Stimulated activated CD4-positive, alpha-beta T cell treated with anti-CD3 and anti-CD28 coated beads, Interleukin-12 subunit alpha, Interleukin-12 subunit beta, amount 100 ng/mL, for 4 hours (primary cell): ENCODE measurements at regions not wholly inside any gene's neighbourhood (a gene's known extent, or its start where the extent isn't known, plus 50 kb on each side); places are given as distances from the start of the nearest gene placed in this dataset.
A peak's percentile ranks its signal among the peaks of the same experiment; 100 is the strongest.
"Not testable (repeated sequence)": the region's sequence is repeated elsewhere in the genome, so short reads cannot be mapped to it uniquely, and the experiment has no call there.

Experiments
- DNase-seq: peaks from one replicate; pipeline ENCODE4 v3.0.0-alpha.2; 2020

DNA sequence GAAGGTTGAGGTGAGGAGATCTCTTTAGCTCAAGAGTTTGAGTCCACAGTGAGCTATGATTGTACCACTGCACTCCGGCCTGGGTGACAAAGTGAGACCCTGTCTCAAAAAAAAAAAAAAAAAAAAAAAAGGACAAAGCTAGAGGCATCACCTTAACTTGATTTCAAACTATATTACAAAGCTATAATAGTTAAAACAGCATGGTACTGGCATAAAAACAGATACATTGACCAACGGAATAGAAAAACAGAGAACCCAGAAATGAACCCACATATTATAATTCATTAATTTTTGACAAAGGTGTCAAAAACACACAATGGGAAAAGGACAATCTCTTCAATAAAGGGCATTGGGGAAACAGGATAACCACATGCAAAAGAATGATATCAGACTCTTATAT, 50.8 kb upstream of the MBOAT1 start:
- no peak for DNase-seq

- no peak for DNase-seq
These were observed 53.6 kb upstream of the MBOAT1 start for GRCh38 chr6:20265842-20266241.

DNA sequence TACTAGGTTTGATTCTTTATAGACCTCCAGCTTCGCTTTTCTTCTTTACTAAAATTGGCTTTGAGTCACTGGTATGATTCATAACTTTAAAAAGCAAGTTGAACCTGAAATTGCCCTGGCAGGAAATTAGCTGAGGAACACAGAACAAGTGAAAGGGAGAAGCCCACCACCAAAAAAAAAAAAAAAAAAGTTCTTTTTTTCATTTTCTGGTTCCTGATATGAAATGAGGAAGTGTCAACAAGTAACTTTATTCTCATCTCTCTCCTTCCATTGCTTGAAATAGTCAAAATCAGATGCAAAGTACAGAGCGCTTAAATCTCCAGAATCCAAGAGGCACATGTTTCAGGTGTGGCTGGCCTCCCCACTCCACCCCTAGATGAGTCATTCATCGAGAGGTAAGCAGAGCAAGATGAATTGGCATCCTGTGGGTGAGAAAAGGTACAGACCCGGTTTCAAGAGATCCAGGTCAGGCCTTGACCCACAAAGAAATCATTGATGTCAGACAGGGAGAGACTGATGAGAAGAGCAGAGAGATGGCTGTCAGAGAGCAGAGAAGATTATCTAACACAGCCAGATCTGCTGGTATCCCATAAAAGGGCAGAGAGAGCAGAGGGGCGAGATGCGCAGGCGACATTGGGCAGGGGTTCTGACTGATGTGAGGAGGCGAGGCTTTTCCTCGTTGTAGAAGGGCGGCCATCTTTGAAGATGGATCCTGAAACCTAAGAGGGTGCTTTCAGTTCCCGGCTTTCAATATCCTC, 54.8 kb upstream of the MBOAT1 start:
- DNase-seq, result no peak

- no peak for DNase-seq
These were observed 56.9 kb upstream of the MBOAT1 start for GRCh38 chr6:20269181-20269580.

DNA sequence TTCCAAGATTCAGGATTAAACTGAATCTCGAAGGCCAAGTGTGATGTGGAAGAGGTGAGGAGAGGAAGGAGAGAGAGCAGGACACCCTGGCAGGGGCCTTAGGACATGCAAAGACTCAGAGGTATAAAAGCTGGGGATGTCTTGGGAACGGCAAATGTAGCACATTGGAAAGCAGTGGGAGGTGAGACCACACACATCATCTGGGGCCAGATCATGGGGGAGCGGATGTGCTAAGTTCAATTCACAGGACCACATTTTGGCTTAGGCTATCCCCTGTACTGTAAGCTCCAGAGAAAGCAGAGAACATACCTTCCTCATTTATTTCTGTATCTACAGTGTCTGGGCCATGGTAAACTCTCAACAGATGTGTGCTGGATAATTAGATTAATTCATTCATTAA, 59.5 kb upstream of the MBOAT1 start:
- no peak for DNase-seq

- no peak for DNase-seq
These were observed 61.9 kb upstream of the MBOAT1 start for GRCh38 chr6:20274137-20274536.

GRCh38 chr6:20275837-20276236, 63.6 kb upstream of the MBOAT1 start:
- DNase-seq, result not testable (repeated sequence)

GRCh38 chr6:20277724-20278123, 65.5 kb upstream of the MBOAT1 start:
- DNase-seq, result not testable (repeated sequence)

DNA sequence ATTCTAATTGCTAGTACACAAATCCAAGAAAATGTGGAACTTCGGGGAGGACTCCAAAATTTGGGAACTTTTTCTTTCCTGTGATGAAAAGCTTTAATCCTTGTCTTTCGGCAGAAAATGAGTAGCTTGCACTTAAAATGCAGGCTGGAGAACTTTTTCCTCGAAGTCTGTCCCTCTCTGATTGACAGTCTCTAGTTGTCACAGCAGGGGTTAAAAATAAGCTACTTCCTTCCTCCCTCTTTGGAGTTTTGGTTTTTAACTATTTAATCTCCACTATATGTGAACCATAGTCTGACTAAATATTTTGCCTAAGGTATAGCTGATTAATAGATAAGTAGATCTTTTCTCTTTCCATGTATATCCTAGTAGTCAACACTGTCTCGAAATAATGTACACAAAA, 66.8 kb upstream of the MBOAT1 start:
- no peak for DNase-seq

GRCh38 chr6:20279608-20280287, 67.5 kb upstream of the MBOAT1 start:
- no peak for DNase-seq

DNA sequence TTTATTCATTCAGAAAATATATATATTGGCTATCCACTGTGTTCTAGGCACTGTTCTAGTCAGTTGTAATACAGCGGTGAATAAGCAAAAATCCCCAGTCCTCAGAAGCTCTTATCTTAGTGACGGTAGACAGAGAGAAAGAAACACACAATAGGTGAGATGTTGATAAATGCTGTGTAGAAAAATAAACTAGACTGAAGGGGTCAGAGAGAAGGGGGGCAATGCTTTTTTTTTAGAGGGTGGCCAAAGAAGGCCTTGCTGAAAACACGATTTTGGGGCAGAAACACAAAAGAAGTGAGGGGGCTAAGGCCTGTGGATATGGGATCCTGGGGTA, 68.0 kb upstream of the MBOAT1 start:
- no peak for DNase-seq

DNA sequence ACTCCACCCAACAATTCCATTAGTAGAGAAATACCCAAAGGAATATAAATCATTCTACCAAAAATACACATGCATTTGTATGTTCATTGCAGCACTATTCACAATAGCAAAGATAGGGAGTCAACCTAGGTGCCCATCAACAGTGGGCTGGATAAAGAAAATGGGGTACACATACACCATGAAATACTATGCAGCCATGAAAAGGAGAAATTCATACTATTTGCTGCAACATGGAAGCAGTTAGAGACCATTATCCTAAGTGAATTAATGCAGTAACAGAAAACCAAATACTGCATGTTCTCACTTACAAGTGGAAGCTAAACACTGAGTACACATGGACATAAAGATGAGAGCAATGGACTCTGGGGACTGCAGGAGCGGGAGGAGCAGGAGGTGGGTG, 72.4 kb upstream of the MBOAT1 start:
- no peak for DNase-seq

- DNase-seq, result no peak
These were observed 74.8 kb upstream of the MBOAT1 start for GRCh38 chr6:20286968-20287565.

DNA sequence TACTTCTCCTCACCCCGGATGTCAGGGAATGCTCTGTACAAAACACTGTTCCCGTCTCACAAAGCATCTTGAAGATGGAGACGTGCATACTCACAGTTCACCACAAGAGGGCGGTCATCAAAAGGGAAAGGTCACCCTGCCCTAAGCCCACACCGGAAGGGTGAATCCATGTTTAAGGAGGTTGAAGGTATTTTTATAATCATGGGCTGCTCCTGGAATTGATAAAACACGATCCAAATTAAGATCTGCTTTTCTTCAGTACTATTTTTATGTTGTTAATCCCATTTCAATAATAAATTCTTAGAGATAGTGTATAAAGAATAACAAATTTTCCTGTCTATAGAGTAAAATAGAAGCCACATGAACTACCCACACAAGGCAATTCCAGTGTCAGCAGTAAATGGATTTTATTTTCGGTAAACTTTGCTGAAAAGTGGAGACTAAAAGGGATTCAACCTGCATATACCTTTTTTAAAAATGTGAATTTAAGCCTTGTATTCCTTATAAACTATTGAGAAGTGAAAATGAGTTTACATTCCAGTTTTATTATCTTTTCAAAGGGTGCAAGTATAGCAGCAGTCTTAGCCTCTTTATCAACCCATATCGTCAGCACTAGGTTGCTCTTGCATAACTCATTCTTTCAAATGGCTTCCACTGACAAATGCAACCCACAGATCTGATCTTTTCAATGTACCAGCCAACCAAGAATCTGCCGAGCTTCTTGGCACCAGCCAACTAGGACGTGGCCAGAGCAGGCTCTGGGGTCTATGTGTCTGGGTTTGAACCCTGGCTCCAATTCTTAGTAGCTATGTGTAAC, 79.7 kb upstream of the MBOAT1 start:
- DNase-seq, result peak; percentile 73

- DNase-seq, result no peak
These were observed 80.6 kb upstream of the MBOAT1 start for GRCh38 chr6:20292905-20293304.

DNA sequence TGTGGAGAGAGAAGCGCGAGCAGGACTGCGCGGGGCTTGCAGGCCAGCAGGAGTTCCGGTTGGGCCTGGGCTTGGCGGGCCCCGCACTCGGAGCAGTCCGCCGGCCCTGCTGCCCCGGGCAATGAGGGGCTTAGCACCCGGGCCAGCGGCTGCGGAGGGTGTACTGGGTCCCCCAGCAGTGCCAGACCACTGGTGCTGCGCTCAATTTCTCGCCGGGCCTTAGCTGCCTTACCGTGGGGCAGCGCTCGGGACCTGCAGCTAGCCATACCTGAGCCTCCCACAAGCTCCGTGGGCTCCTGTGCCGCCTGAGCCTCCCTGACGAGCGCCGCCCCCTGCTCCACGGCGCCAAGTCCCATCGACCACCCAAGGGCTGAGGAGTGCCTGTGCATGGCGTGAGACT, 89.0 kb upstream of the MBOAT1 start:
- no peak for DNase-seq

DNA sequence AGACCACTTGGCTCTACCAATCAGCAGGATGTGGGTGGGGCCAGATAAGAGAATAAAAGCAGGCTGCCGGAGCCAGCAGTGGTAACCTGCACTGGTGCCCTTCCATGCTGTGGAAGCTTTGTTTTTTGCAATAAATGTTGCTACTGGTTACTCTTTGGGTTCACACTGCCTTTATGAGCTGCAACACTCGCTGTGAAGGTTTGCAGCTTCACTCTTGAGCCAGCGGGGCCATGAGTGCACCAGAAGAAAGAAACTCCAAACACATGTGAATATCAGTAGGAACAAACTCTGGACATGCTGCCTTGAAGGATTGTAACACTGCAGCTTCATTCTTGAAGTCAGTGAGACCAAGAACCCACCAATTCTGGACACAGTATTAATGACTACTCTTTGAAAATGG, 89.9 kb upstream of the MBOAT1 start:
- DNase-seq, result no peak

- DNase-seq, result no peak
These were observed 90.5 kb upstream of the MBOAT1 start for GRCh38 chr6:20302702-20303251.

DNA sequence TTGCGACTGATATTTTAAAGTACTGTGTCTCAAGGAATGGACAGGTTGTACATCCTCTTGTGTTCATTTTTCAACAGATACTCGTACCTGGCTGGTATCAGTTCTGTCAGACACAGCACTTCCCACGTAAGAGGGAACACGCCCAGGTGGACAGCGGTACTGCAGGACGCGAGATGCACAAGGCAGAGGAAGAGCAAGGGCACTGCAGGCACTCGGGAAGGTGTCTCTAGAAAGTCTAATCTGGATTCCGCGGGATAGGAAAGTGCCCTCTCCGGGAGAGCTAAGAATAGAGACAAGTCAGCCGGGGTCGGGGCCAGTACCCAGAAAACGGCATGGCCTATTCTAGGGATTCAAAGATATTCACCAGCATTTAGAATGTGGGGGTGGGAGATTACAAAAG, 94.2 kb upstream of the MBOAT1 start:
- DNase-seq, result no peak

GRCh38 chr6:20309186-20309585, 92.5 kb upstream of the E2F3 start:
- no peak for DNase-seq

DNA sequence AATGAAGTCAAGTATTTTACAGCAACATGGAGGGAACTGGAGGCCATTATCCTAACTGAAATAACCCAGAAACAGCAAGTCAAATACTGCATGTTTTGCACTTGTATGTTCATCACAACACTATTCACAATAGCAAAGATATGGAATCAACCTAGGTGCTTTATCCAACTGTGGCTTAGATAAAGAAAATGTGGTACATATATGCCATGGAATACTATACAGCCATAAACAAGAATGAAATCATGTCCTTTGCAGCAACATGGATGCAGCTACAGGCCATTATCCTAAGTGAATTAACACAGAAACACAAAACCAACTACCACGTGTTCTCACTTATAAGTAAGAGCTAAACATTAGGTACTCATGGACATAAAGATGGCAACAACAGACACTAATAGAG, 91.5 kb upstream of the E2F3 start:
- DNase-seq, result no peak

DNA sequence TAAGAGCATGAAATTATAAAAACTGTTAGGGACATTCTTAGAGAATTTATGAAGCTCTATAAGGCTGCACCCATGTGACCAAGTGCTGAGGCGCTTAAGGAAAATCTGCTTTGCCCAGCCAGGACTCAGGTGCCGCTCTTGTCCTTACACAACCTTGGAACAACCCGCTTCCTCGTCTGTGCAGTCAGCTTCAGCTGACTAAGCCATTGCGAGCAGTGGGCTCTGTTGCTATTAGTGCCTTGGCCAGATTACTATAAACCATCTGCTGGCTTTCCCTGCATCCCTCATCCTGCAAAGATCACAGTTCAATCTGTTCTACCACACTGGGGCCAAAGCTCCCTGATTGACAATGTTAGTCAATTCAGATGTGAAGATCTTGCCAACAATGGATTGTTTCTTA, 89.1 kb upstream of the E2F3 start:
- DNase-seq, result no peak

GRCh38 chr6:20313051-20313450, 88.6 kb upstream of the E2F3 start:
- DNase-seq, result no peak
